ENCODE measurements at regions not wholly inside any gene's neighbourhood (a gene's known extent, or its start where the extent isn't known, plus 50 kb on each side); places are given as distances from the start of the nearest gene placed in this dataset.

- WGBS (ENCODE audit: extremely low coverage, insufficient coverage, insufficient read length), result no CpG with 5 or more reads among the region's 1 CpG
- H4K8ac ChIP-seq (ENCODE audit: low read depth, low read length), result no peak overlapping the region
- H3K79me1 ChIP-seq (ENCODE audit: low read length), result no peaks in the 10 kb centered on the region
- no peak overlapping the region for H3K18ac ChIP-seq (ENCODE audit: low read length)
- H3K4me1 ChIP-seq (ENCODE audit: control insufficient read depth in 1 of 2, insufficient read depth in 2 of 2, low read length in 2 of 2), result no peaks in the 10 kb centered on the region
- no peak overlapping the region for H3K14ac ChIP-seq (ENCODE audit: low read length)
- no peaks in the 10 kb centered on the region for H3K36me3 ChIP-seq (ENCODE audit: control insufficient read depth in 1 of 2, insufficient read depth in 2 of 2, low read length in 2 of 2)
- DNase-seq, result no peak
- no peak overlapping the region for H3K23ac ChIP-seq (ENCODE audit: low read length)
- H2BK5ac ChIP-seq (ENCODE audit: low read depth, low read length, poor library complexity), result no peak overlapping the region
- H2BK12ac ChIP-seq (ENCODE audit: low read length), result no peak overlapping the region
- H4K12ac ChIP-seq (ENCODE audit: low read depth, low read length), result no peak overlapping the region
- H3K27me3 ChIP-seq (ENCODE audit: insufficient read depth, low read length), result no peaks in the 10 kb centered on the region
- H2AFZ ChIP-seq (ENCODE audit: insufficient read depth, low read length, poor library complexity), result no peak overlapping the region
- no peaks in the 10 kb centered on the region for H3K9me3 ChIP-seq (ENCODE audit: insufficient read depth, low read depth, low read length)
- H3K27ac ChIP-seq (ENCODE audit: low read depth, low read length), result no peak overlapping the region
- H3K79me2 ChIP-seq (ENCODE audit: control insufficient read depth, insufficient read depth, low read length, poor library complexity), result no peaks in the 10 kb centered on the region
- H3K4ac ChIP-seq (ENCODE audit: low read depth, low read length), result no peak overlapping the region
- H3K9ac ChIP-seq (ENCODE audit: low read length), result no peak overlapping the region
- no peak overlapping the region for H2BK120ac ChIP-seq (ENCODE audit: insufficient read depth, low read length, poor library complexity)
- no peak overlapping the region for H2AK5ac ChIP-seq (ENCODE audit: low read length)
- no peak overlapping the region for H3K4me3 ChIP-seq (ENCODE audit: low read depth, low read length)
- no peak overlapping the region for H3K4me2 ChIP-seq (ENCODE audit: low read length)
- no peak overlapping the region for H4K91ac ChIP-seq (ENCODE audit: low read depth, low read length)
Measured at GRCh38 chr4:155099231-155099630, 109.2 kb upstream of the NPY2R start.

- H2AK5ac ChIP-seq (ENCODE audit: low read length), result no peak overlapping the region
- DNase-seq, result no peak
- H3K9ac ChIP-seq (ENCODE audit: low read length), result no peak overlapping the region
- H3K79me1 ChIP-seq (ENCODE audit: low read length), result no peaks in the 10 kb centered on the region
- no peaks in the 10 kb centered on the region for H3K79me2 ChIP-seq (ENCODE audit: control insufficient read depth, insufficient read depth, low read length, poor library complexity)
- H4K12ac ChIP-seq (ENCODE audit: low read depth, low read length), result no peak overlapping the region
- no peak overlapping the region for H2AFZ ChIP-seq (ENCODE audit: insufficient read depth, low read length, poor library complexity)
- no peak overlapping the region for H3K23ac ChIP-seq (ENCODE audit: low read length)
- H4K91ac ChIP-seq (ENCODE audit: low read depth, low read length), result no peak overlapping the region
- no peak overlapping the region for H3K18ac ChIP-seq (ENCODE audit: low read length)
- no peak overlapping the region for H2BK12ac ChIP-seq (ENCODE audit: low read length)
- no peak overlapping the region for H2BK120ac ChIP-seq (ENCODE audit: insufficient read depth, low read length, poor library complexity)
- H3K14ac ChIP-seq (ENCODE audit: low read length), result no peak overlapping the region
- H3K27ac ChIP-seq (ENCODE audit: low read depth, low read length), result no peak overlapping the region
- no CpG with 5 or more reads among the region's 1 CpG for WGBS (ENCODE audit: extremely low coverage, insufficient coverage, insufficient read length)
- no peaks in the 10 kb centered on the region for H3K36me3 ChIP-seq (ENCODE audit: control insufficient read depth in 1 of 2, insufficient read depth in 2 of 2, low read length in 2 of 2)
- H3K4me3 ChIP-seq (ENCODE audit: low read depth, low read length), result no peak overlapping the region
- no peaks in the 10 kb centered on the region for H3K4me1 ChIP-seq (ENCODE audit: control insufficient read depth in 1 of 2, insufficient read depth in 2 of 2, low read length in 2 of 2)
- H4K8ac ChIP-seq (ENCODE audit: low read depth, low read length), result no peak overlapping the region
- H3K4me2 ChIP-seq (ENCODE audit: low read length), result no peak overlapping the region
- no peak overlapping the region for H2BK5ac ChIP-seq (ENCODE audit: low read depth, low read length, poor library complexity)
- H3K9me3 ChIP-seq (ENCODE audit: insufficient read depth, low read depth, low read length), result no peaks in the 10 kb centered on the region
- H3K27me3 ChIP-seq (ENCODE audit: insufficient read depth, low read length), result no peaks in the 10 kb centered on the region
- no peak overlapping the region for H3K4ac ChIP-seq (ENCODE audit: low read depth, low read length)
Measured at GRCh38 chr4:155106629-155107028, 101.8 kb upstream of the NPY2R start.

GRCh38 chr4:155107059-155107458, 101.4 kb upstream of the NPY2R start:
- Histone ChIP-seq H2AK5ac (ENCODE audit: low read length) (no peak overlapping the region), H2BK12ac (ENCODE audit: low read length) (no peak overlapping the region), H3K79me1 (ENCODE audit: low read length) (no peaks in the 10 kb centered on the region), H4K12ac (ENCODE audit: low read depth, low read length) (no peak overlapping the region), H2BK5ac (ENCODE audit: low read depth, low read length, poor library complexity) (no peak overlapping the region), H3K4ac (ENCODE audit: low read depth, low read length) (no peak overlapping the region), H3K23ac (ENCODE audit: low read length) (no peak overlapping the region), H3K79me2 (ENCODE audit: control insufficient read depth, insufficient read depth, low read length, poor library complexity) (no peaks in the 10 kb centered on the region), H3K4me1 (ENCODE audit: control insufficient read depth in 1 of 2, insufficient read depth in 2 of 2, low read length in 2 of 2) (no peaks in the 10 kb centered on the region), H4K91ac (ENCODE audit: low read depth, low read length) (no peak overlapping the region), H3K27ac (ENCODE audit: low read depth, low read length) (no peak overlapping the region), H3K9me3 (ENCODE audit: insufficient read depth, low read depth, low read length) (no peaks in the 10 kb centered on the region), H3K36me3 (ENCODE audit: control insufficient read depth in 1 of 2, insufficient read depth in 2 of 2, low read length in 2 of 2) (no peaks in the 10 kb centered on the region), H2BK120ac (ENCODE audit: insufficient read depth, low read length, poor library complexity) (no peak overlapping the region), H2AFZ (ENCODE audit: insufficient read depth, low read length, poor library complexity) (no peak overlapping the region), H3K18ac (ENCODE audit: low read length) (no peak overlapping the region), H4K8ac (ENCODE audit: low read depth, low read length) (no peak overlapping the region), H3K4me2 (ENCODE audit: low read length) (no peak overlapping the region), H3K27me3 (ENCODE audit: insufficient read depth, low read length) (no peaks in the 10 kb centered on the region), H3K14ac (ENCODE audit: low read length) (no peak overlapping the region), H3K4me3 (ENCODE audit: low read depth, low read length) (no peak overlapping the region), H3K9ac (ENCODE audit: low read length) (no peak overlapping the region)
- no peak for DNase-seq
- no CpG with 5 or more reads among the region's 3 CpGs for WGBS (ENCODE audit: extremely low coverage, insufficient coverage, insufficient read length)

- Histone ChIP-seq H4K91ac (ENCODE audit: low read depth, low read length) (no peak overlapping the region), H3K4me3 (ENCODE audit: low read depth, low read length) (no peak overlapping the region), H3K4me1 (ENCODE audit: control insufficient read depth in 1 of 2, insufficient read depth in 2 of 2, low read length in 2 of 2) (no peaks in the 10 kb centered on the region), H3K27me3 (ENCODE audit: insufficient read depth, low read length) (no peaks in the 10 kb centered on the region), H3K36me3 (ENCODE audit: control insufficient read depth in 1 of 2, insufficient read depth in 2 of 2, low read length in 2 of 2) (no peaks in the 10 kb centered on the region), H3K4me2 (ENCODE audit: low read length) (no peak overlapping the region), H2AFZ (ENCODE audit: insufficient read depth, low read length, poor library complexity) (no peak overlapping the region), H3K27ac (ENCODE audit: low read depth, low read length) (no peak overlapping the region), H3K9ac (ENCODE audit: low read length) (no peak overlapping the region), H4K12ac (ENCODE audit: low read depth, low read length) (no peak overlapping the region), H2BK5ac (ENCODE audit: low read depth, low read length, poor library complexity) (no peak overlapping the region), H2AK5ac (ENCODE audit: low read length) (no peak overlapping the region), H3K79me1 (ENCODE audit: low read length) (no peaks in the 10 kb centered on the region), H3K18ac (ENCODE audit: low read length) (no peak overlapping the region), H3K14ac (ENCODE audit: low read length) (no peak overlapping the region), H2BK12ac (ENCODE audit: low read length) (no peak overlapping the region), H3K9me3 (ENCODE audit: insufficient read depth, low read depth, low read length) (peaks cover 5% of the 10 kb centered on the region), H4K8ac (ENCODE audit: low read depth, low read length) (no peak overlapping the region), H3K23ac (ENCODE audit: low read length) (no peak overlapping the region), H2BK120ac (ENCODE audit: insufficient read depth, low read length, poor library complexity) (no peak overlapping the region), H3K4ac (ENCODE audit: low read depth, low read length) (no peak overlapping the region), H3K79me2 (ENCODE audit: control insufficient read depth, insufficient read depth, low read length, poor library complexity) (no peaks in the 10 kb centered on the region)
- no peak for DNase-seq
Measured at GRCh38 chr4:155114790-155115189, 93.6 kb upstream of the NPY2R start.

- Histone ChIP-seq H3K14ac (ENCODE audit: low read length) (no peak overlapping the region), H3K79me2 (ENCODE audit: control insufficient read depth, insufficient read depth, low read length, poor library complexity) (no peaks in the 10 kb centered on the region), H3K4ac (ENCODE audit: low read depth, low read length) (no peak overlapping the region), H4K91ac (ENCODE audit: low read depth, low read length) (no peak overlapping the region), H2BK120ac (ENCODE audit: insufficient read depth, low read length, poor library complexity) (no peak overlapping the region), H4K12ac (ENCODE audit: low read depth, low read length) (no peak overlapping the region), H3K4me2 (ENCODE audit: low read length) (no peak overlapping the region), H3K4me1 (ENCODE audit: control insufficient read depth in 1 of 2, insufficient read depth in 2 of 2, low read length in 2 of 2) (no peaks in the 10 kb centered on the region), H3K18ac (ENCODE audit: low read length) (no peak overlapping the region), H3K79me1 (ENCODE audit: low read length) (no peaks in the 10 kb centered on the region), H3K36me3 (ENCODE audit: control insufficient read depth in 1 of 2, insufficient read depth in 2 of 2, low read length in 2 of 2) (no peaks in the 10 kb centered on the region), H3K23ac (ENCODE audit: low read length) (no peak overlapping the region), H3K9me3 (ENCODE audit: insufficient read depth, low read depth, low read length) (peaks cover under 1% of the 10 kb centered on the region), H4K8ac (ENCODE audit: low read depth, low read length) (no peak overlapping the region), H3K4me3 (ENCODE audit: low read depth, low read length) (no peak overlapping the region), H2BK5ac (ENCODE audit: low read depth, low read length, poor library complexity) (no peak overlapping the region), H3K27me3 (ENCODE audit: insufficient read depth, low read length) (no peaks in the 10 kb centered on the region), H2AK5ac (ENCODE audit: low read length) (no peak overlapping the region), H3K27ac (ENCODE audit: low read depth, low read length) (no peak overlapping the region), H2BK12ac (ENCODE audit: low read length) (no peak overlapping the region), H3K9ac (ENCODE audit: low read length) (no peak overlapping the region), H2AFZ (ENCODE audit: insufficient read depth, low read length, poor library complexity) (no peak overlapping the region)
- no peak for DNase-seq
Measured at GRCh38 chr4:155119006-155119405, 89.4 kb upstream of the NPY2R start.
